H4 (cell line): ENCODE measurements at regions not wholly inside any gene's neighbourhood (a gene's known extent, or its start where the extent isn't known, plus 50 kb on each side); places are given as distances from the start of the nearest gene placed in this dataset.

ENCODE experiments used
- DNase-seq: peaks from one replicate; pipeline ENCODE4 v3.0.0-alpha.2; 2015; ENCODE audit warnings: low spot score

GRCh38 chr9:73558471-73558870 lies 406.8 kb downstream of the ANXA1 start:
- no peak for DNase-seq

GRCh38 chr9:73565026-73565425 lies 413.4 kb downstream of the ANXA1 start:
- peak; percentile 29 for DNase-seq

- DNase-seq, result peak; percentile 76
These were observed 414.3 kb downstream of the ANXA1 start for GRCh38 chr9:73565833-73566465.

- DNase-seq, result no peak
These were observed 415.0 kb downstream of the ANXA1 start for GRCh38 chr9:73566627-73567026.

GRCh38 chr9:73573235-73573634 lies 421.6 kb downstream of the ANXA1 start:
- DNase-seq, result no peak

- no peak for DNase-seq
These were observed 423.7 kb downstream of the ANXA1 start for GRCh38 chr9:73575101-73576060.

- peak; percentile 54 for DNase-seq
These were observed 426.2 kb downstream of the ANXA1 start for GRCh38 chr9:73577848-73578247.

- no peak for DNase-seq
These were observed 428.2 kb downstream of the ANXA1 start for GRCh38 chr9:73579823-73580222.

- peak; percentile 30 for DNase-seq
These were observed 431.9 kb downstream of the ANXA1 start for GRCh38 chr9:73583576-73583975.

GRCh38 chr9:73595036-73595545 lies 443.4 kb downstream of the ANXA1 start:
- DNase-seq, result no peak

GRCh38 chr9:73596321-73596720 lies 444.7 kb downstream of the ANXA1 start:
- DNase-seq, result no peak

- no peak for DNase-seq
These were observed 445.4 kb downstream of the ANXA1 start for GRCh38 chr9:73597039-73597438.

GRCh38 chr9:73597771-73598170 lies 446.1 kb downstream of the ANXA1 start:
- DNase-seq, result no peak

- DNase-seq, result no peak
These were observed 457.7 kb downstream of the ANXA1 start for GRCh38 chr9:73609381-73609780.

GRCh38 chr9:73611032-73611431 lies 459.4 kb downstream of the ANXA1 start:
- no peak for DNase-seq

GRCh38 chr9:73613092-73613701 lies 461.5 kb downstream of the ANXA1 start:
- peak; percentile 10 for DNase-seq

- no peak for DNase-seq
These were observed 463.9 kb downstream of the ANXA1 start for GRCh38 chr9:73615557-73615956.

- no peak for DNase-seq
These were observed 465.9 kb downstream of the ANXA1 start for GRCh38 chr9:73617586-73617985.

- DNase-seq, result no peak
These were observed 489.3 kb downstream of the ANXA1 start for GRCh38 chr9:73640971-73641370.

GRCh38 chr9:73643379-73644013 lies 491.8 kb downstream of the ANXA1 start:
- no peak for DNase-seq

GRCh38 chr9:73647560-73647959 lies 495.9 kb downstream of the ANXA1 start:
- no peak for DNase-seq

GRCh38 chr9:73649552-73649951 lies 497.9 kb downstream of the ANXA1 start:
- no peak for DNase-seq
